ENCODE measurements at regions not wholly inside any gene's neighbourhood (a gene's known extent, or its start where the extent isn't known, plus 50 kb on each side); places are given as distances from the start of the nearest gene placed in this dataset.
"Not testable (repeated sequence)": the region's sequence is repeated elsewhere in the genome, so short reads cannot be mapped to it uniquely, and the experiment has no call there.

DNA sequence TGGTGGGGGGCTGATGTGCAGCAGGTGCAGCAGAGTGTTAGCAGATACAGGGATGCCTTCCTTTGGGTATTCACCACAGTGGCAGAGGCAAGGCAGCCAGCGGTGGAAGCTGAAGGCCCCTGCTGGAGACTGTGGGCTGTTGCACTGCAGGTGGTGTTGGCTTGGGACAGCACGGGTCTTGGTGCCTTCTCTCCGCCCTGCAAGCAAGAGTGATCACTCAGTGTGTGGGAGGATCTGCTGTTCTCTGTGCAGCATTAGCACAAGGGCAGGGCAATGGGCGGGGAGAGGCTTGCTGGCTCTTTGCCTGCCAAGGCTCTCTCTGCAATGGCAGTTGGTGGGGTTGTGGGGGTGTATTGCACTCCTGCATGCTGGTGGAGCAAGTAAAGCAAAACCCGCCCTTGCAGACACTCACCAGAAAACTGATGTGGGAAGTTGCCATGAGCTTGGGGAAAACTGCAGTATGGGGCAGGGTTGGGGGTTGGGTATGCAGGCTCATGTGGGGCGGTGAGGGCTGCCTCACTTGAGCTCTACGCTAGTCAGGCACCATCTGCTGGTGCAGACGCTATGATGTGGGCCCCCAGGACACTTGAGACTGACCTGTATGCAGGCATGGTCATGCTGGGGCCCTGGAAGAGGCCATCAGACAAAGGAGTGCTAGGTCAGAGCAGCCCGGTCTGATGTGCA lies 820.8 kb upstream of the GRIA3 start:
- TF ChIP-seq POLR2A (IDR thresholded peaks at IDR 0.05) (no peak), EP300 (IDR thresholded peaks at IDR 0.05) (no peak), POLR2AphosphoS5 (IDR thresholded peaks at IDR 0.05) (no peak)
- TF ChIP-seq, protein P1, sequence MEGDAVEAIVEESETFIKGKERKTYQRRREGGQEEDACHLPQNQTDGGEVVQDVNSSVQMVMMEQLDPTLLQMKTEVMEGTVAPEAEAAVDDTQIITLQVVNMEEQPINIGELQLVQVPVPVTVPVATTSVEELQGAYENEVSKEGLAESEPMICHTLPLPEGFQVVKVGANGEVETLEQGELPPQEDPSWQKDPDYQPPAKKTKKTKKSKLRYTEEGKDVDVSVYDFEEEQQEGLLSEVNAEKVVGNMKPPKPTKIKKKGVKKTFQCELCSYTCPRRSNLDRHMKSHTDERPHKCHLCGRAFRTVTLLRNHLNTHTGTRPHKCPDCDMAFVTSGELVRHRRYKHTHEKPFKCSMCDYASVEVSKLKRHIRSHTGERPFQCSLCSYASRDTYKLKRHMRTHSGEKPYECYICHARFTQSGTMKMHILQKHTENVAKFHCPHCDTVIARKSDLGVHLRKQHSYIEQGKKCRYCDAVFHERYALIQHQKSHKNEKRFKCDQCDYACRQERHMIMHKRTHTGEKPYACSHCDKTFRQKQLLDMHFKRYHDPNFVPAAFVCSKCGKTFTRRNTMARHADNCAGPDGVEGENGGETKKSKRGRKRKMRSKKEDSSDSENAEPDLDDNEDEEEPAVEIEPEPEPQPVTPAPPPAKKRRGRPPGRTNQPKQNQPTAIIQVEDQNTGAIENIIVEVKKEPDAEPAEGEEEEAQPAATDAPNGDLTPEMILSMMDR (IDR thresholded peaks at IDR 0.05): no peak
- no peak overlapping the region for H3K27ac ChIP-seq
- no peaks in the 10 kb centered on the region for H3K9me3 ChIP-seq
- H3K4me3 ChIP-seq: no peak overlapping the region
- DNase-seq: no peak
- H3K36me3 ChIP-seq: no peaks in the 10 kb centered on the region
- H3K4me1 ChIP-seq: no peaks in the 10 kb centered on the region
- 62 to 82% (median 74%) methylated on average over 7 to 9 of the region's 9 CpGs for WGBS, 5 donors
- intact Hi-C loops (cut with DNase I; ENCODE audit: low total_unique reads): no loop called here
- no peaks in the 10 kb centered on the region for H3K27me3 ChIP-seq

GRCh38 chrX:122375533-122375932 lies 808.5 kb upstream of the GRIA3 start:
- WGBS, 5 donors: 88 to 98% (median 95%) methylated on average over 12 to 13 of the region's 13 CpGs
- intact Hi-C loops (cut with DNase I; ENCODE audit: low total_unique reads); H3K9me3 ChIP-seq: not testable (repeated sequence)

GRCh38 chrX:122389005-122389404 lies 795.1 kb upstream of the GRIA3 start:
- Histone ChIP-seq H3K4me1 (no peaks in the 10 kb centered on the region), H3K9me3 (peaks cover 0 to 16% (median 0%) of the 10 kb centered on the region in 4 donors), H3K36me3 (no peaks in the 10 kb centered on the region), H3K27ac (no peak overlapping the region), H3K4me3 (no peak overlapping the region), H3K27me3 (no peaks in the 10 kb centered on the region)
- DNase-seq: no peak
- intact Hi-C loops (cut with DNase I; ENCODE audit: low total_unique reads): no loop called here
- TF ChIP-seq, protein P1 (IDR thresholded peaks at IDR 0.05): no peak
- TF ChIP-seq POLR2A (IDR thresholded peaks at IDR 0.05) (no peak), POLR2AphosphoS5 (IDR thresholded peaks at IDR 0.05) (no peak), EP300 (IDR thresholded peaks at IDR 0.05) (no peak)
- 82 to 94% (median 90%) methylated on average over 17 to 19 of the region's 19 CpGs for WGBS, 5 donors

More at GRCh38 chrX:122375533-122375932, 808.5 kb upstream of the GRIA3 start:
- not testable (repeated sequence) for H3K4me3 ChIP-seq, H3K27ac ChIP-seq, DNase-seq, H3K27me3 ChIP-seq, H3K4me1 ChIP-seq, H3K36me3 ChIP-seq

- intact Hi-C loops (cut with DNase I; ENCODE audit: low total_unique reads): no loop called here
- no peaks in the 10 kb centered on the region for H3K9me3 ChIP-seq
- WGBS, 5 donors: 75 to 92% (median 83%) methylated on average over 7 of the region's 7 CpGs
- H3K27me3 ChIP-seq: no peaks in the 10 kb centered on the region
- H3K36me3 ChIP-seq: no peaks in the 10 kb centered on the region
- TF ChIP-seq EP300 (IDR thresholded peaks at IDR 0.05) (no peak), POLR2A (IDR thresholded peaks at IDR 0.05) (no peak), POLR2AphosphoS5 (IDR thresholded peaks at IDR 0.05) (no peak)
- TF ChIP-seq, protein P1 (IDR thresholded peaks at IDR 0.05): no peak
- no peak overlapping the region for H3K27ac ChIP-seq
- DNase-seq: no peak
- H3K4me1 ChIP-seq: no peaks in the 10 kb centered on the region
- no peak overlapping the region for H3K4me3 ChIP-seq
These were observed 765.3 kb upstream of the GRIA3 start for GRCh38 chrX:122418758-122419157.

- no peaks in the 10 kb centered on the region for H3K4me1 ChIP-seq
- no peaks in the 10 kb centered on the region for H3K36me3 ChIP-seq
- peaks cover 0 to 7% (median 0%) of the 10 kb centered on the region in 4 donors for H3K9me3 ChIP-seq
- no peak overlapping the region for H3K4me3 ChIP-seq
- H3K27me3 ChIP-seq: no peaks in the 10 kb centered on the region
- intact Hi-C loops (cut with DNase I; ENCODE audit: low total_unique reads): no loop called here
- TF ChIP-seq, protein P1 (IDR thresholded peaks at IDR 0.05): no peak
- TF ChIP-seq EP300 (IDR thresholded peaks at IDR 0.05): no peak
- TF ChIP-seq POLR2AphosphoS5 (IDR thresholded peaks at IDR 0.05): no peak
- no peak for TF ChIP-seq POLR2A (IDR thresholded peaks at IDR 0.05)
- H3K27ac ChIP-seq: no peak overlapping the region
- no peak for DNase-seq
- 67 to 79% (median 69%) methylated on average over 5 of the region's 5 CpGs for WGBS, 5 donors
These were observed 762.5 kb upstream of the GRIA3 start for GRCh38 chrX:122421434-122422121.
